ENCODE measurements at regions not wholly inside any gene's neighbourhood (a gene's known extent, or its start where the extent isn't known, plus 50 kb on each side); places are given as distances from the start of the nearest gene placed in this dataset.

DNA sequence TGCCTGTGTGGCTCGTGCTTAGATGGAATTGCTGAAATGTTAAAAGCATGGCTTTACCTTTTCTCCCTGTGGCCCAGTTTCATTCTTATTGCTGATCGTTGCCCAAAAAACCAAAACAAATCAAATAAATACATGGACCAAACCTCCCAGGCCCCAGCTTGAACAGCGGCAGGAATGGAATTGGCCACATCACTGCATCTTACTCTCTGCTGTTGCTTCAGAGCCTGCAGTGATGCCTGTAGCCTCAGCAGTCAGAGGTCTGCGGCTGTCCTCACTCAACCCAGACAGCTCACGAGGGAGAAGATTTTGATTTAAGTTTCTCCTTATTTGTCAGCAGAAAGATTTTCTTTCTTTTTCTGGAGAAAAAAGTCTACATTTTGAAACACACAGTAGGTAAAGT, 91.5 kb downstream of the NPIPB11 start:
- no peak overlapping the region for H3K4me2 ChIP-seq (ENCODE audit: low read depth, low read length, poor library complexity, severe bottlenecking)
- H3K9me3 ChIP-seq (ENCODE audit: insufficient read depth, low read depth, low read length), result no peaks in the 10 kb centered on the region
- no peaks in the 10 kb centered on the region for H3K9me2 ChIP-seq (replicated peaks; ENCODE audit: low read depth, low read length)
- H3K79me2 ChIP-seq (ENCODE audit: insufficient read depth, low read length), result no peaks in the 10 kb centered on the region
- no peak overlapping the region for H3K4me3 ChIP-seq (ENCODE audit: low read length, poor library complexity, severe bottlenecking)
- no peak overlapping the region for H3K9ac ChIP-seq (ENCODE audit: low read depth, low read length, poor library complexity, severe bottlenecking)
- no peaks in the 10 kb centered on the region for H3F3A ChIP-seq (ENCODE audit: low read depth)
- H3K27me3 ChIP-seq (ENCODE audit: insufficient read depth, low read length, poor library complexity, severe bottlenecking), result no peaks in the 10 kb centered on the region
- H2AFZ ChIP-seq (ENCODE audit: low read length), result no peak overlapping the region
- H3K36me3 ChIP-seq (ENCODE audit: insufficient read depth, low read length), result no peaks in the 10 kb centered on the region
- no peaks in the 10 kb centered on the region for H3K4me1 ChIP-seq (ENCODE audit: insufficient read depth, low read length, poor library complexity, severe bottlenecking)
- no peak for TF ChIP-seq EZH2phosphoT487 (IDR thresholded peaks at IDR 0.05; ENCODE audit: borderline replicate concordance)
- no peak for TF ChIP-seq CTCF (conservative IDR thresholded peaks at IDR 0.05; ENCODE audit: low read length)
- no peaks in the 10 kb centered on the region for H4K20me1 ChIP-seq (ENCODE audit: insufficient read depth, low read length, poor library complexity, severe bottlenecking)

DNA sequence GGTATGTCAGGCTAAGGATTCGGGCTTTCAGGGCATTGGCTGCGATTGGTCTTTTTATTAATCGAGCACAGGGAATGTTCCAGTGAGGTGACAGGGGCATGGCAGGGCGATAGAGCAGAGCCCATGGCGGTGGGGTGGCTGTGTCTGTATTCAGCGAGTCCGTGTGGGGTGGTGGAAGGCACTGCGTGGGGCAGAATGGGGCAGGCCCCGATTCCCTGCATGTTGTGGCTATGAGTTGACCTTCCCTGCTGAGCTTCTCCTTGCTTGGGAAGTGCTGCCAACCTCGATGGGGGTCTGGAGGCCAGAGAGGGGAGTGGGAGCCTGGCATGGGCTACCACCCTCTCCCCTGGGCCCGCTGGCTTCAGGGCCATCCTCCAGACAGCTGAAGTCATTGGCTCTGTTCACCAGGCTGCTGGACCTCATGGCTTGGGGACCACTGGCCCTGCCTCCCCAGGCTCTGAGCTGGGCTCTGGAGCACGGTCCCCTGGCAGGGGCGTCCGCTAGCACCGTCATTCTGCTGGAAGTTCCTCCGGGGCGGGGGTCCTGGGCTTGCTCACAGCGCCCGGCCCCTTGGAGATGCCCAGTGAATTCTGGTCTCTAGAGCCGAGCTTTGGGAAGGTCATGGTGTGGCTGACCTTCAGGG, 92.1 kb downstream of the NPIPB11 start:
- no peaks in the 10 kb centered on the region for H3K36me3 ChIP-seq (ENCODE audit: insufficient read depth, low read length)
- H2AFZ ChIP-seq (ENCODE audit: low read length), result no peak overlapping the region
- H3K9me3 ChIP-seq (ENCODE audit: insufficient read depth, low read depth, low read length), result no peaks in the 10 kb centered on the region
- no peaks in the 10 kb centered on the region for H3K4me1 ChIP-seq (ENCODE audit: insufficient read depth, low read length, poor library complexity, severe bottlenecking)
- TF ChIP-seq EZH2phosphoT487 (IDR thresholded peaks at IDR 0.05; ENCODE audit: borderline replicate concordance) (no peak), CTCF (conservative IDR thresholded peaks at IDR 0.05; ENCODE audit: low read length) (no peak)
- no peak overlapping the region for H3K4me3 ChIP-seq (ENCODE audit: low read length, poor library complexity, severe bottlenecking)
- H3K9ac ChIP-seq (ENCODE audit: low read depth, low read length, poor library complexity, severe bottlenecking), result no peak overlapping the region
- no peaks in the 10 kb centered on the region for H3K9me2 ChIP-seq (replicated peaks; ENCODE audit: low read depth, low read length)
- no peaks in the 10 kb centered on the region for H3K27me3 ChIP-seq (ENCODE audit: insufficient read depth, low read length, poor library complexity, severe bottlenecking)
- H4K20me1 ChIP-seq (ENCODE audit: insufficient read depth, low read length, poor library complexity, severe bottlenecking), result no peaks in the 10 kb centered on the region
- H3K79me2 ChIP-seq (ENCODE audit: insufficient read depth, low read length), result no peaks in the 10 kb centered on the region
- H3F3A ChIP-seq (ENCODE audit: low read depth), result no peaks in the 10 kb centered on the region
- no peak overlapping the region for H3K4me2 ChIP-seq (ENCODE audit: low read depth, low read length, poor library complexity, severe bottlenecking)

GRCh38 chr16:29313559-29314048, 92.9 kb downstream of the NPIPB11 start:
- TF ChIP-seq EZH2phosphoT487 (IDR thresholded peaks at IDR 0.05; ENCODE audit: borderline replicate concordance) (no peak), CTCF (conservative IDR thresholded peaks at IDR 0.05; ENCODE audit: low read length) (no peak)
- Histone ChIP-seq H3K9me3 (ENCODE audit: insufficient read depth, low read depth, low read length) (no peaks in the 10 kb centered on the region), H3F3A (ENCODE audit: low read depth) (no peaks in the 10 kb centered on the region), H3K36me3 (ENCODE audit: insufficient read depth, low read length) (no peaks in the 10 kb centered on the region), H3K27me3 (ENCODE audit: insufficient read depth, low read length, poor library complexity, severe bottlenecking) (no peaks in the 10 kb centered on the region), H3K9me2 (replicated peaks; ENCODE audit: low read depth, low read length) (no peaks in the 10 kb centered on the region), H3K9ac (ENCODE audit: low read depth, low read length, poor library complexity, severe bottlenecking) (no peak overlapping the region), H3K79me2 (ENCODE audit: insufficient read depth, low read length) (no peaks in the 10 kb centered on the region), H3K4me2 (ENCODE audit: low read depth, low read length, poor library complexity, severe bottlenecking) (no peak overlapping the region), H3K4me3 (ENCODE audit: low read length, poor library complexity, severe bottlenecking) (no peak overlapping the region), H4K20me1 (ENCODE audit: insufficient read depth, low read length, poor library complexity, severe bottlenecking) (no peaks in the 10 kb centered on the region), H2AFZ (ENCODE audit: low read length) (no peak overlapping the region), H3K4me1 (ENCODE audit: insufficient read depth, low read length, poor library complexity, severe bottlenecking) (no peaks in the 10 kb centered on the region)

Data from Loucy (cell line).